GM18909 (cell line): ENCODE measurements at regions not wholly inside any gene's neighbourhood (a gene's known extent, or its start where the extent isn't known, plus 50 kb on each side); places are given as distances from the start of the nearest gene placed in this dataset.
A peak's percentile ranks its signal among the peaks of the same experiment; 100 is the strongest.
"Not testable (repeated sequence)": the region's sequence is repeated elsewhere in the genome, so short reads cannot be mapped to it uniquely, and the experiment has no call there.

Experiments
- ATAC-seq: cut with Tn5 transposase; IDR thresholded peaks from one replicate; pipeline ENCODE4 v1.9.1; 2021; ENCODE audit warnings: mild to moderate bottlenecking; ENCODE audit not compliant: unreplicated experiment, poor library complexity

GRCh38 chr2:166750624-166751023 is 137.7 kb upstream of the XIRP2 start:
- no peak for ATAC-seq

- ATAC-seq, result not testable (repeated sequence)
Measured at GRCh38 chr2:166744117-166744516, 144.2 kb upstream of the XIRP2 start.

- not testable (repeated sequence) for ATAC-seq
Measured at GRCh38 chr2:166743482-166743881, 144.8 kb upstream of the XIRP2 start.

GRCh38 chr2:166727095-166727494 is 161.2 kb upstream of the XIRP2 start:
- peak; percentile 99 for ATAC-seq

- ATAC-seq, result peak; percentile 5
Measured at GRCh38 chr2:166725927-166726924, 162.1 kb upstream of the XIRP2 start.

- no peak for ATAC-seq
Measured at GRCh38 chr2:166716968-166717367, 171.3 kb upstream of the XIRP2 start.

- no peak for ATAC-seq
Measured at GRCh38 chr2:166700079-166700478, 188.2 kb upstream of the XIRP2 start.

GRCh38 chr2:166695154-166695553 is 193.1 kb upstream of the XIRP2 start:
- no peak for ATAC-seq

- ATAC-seq, result not testable (repeated sequence)
Measured at GRCh38 chr2:166686057-166686456, 192.0 kb upstream of the SCN7A start.

GRCh38 chr2:166677996-166678395 is 183.9 kb upstream of the SCN7A start:
- ATAC-seq, result no peak

GRCh38 chr2:166676716-166677115 is 182.7 kb upstream of the SCN7A start:
- no peak for ATAC-seq

- no peak for ATAC-seq
Measured at GRCh38 chr2:166675553-166675952, 181.5 kb upstream of the SCN7A start.

- ATAC-seq, result no peak
Measured at GRCh38 chr2:166673986-166674385, 179.9 kb upstream of the SCN7A start.

- no peak for ATAC-seq
Measured at GRCh38 chr2:166671801-166672200, 177.8 kb upstream of the SCN7A start.

- no peak for ATAC-seq
Measured at GRCh38 chr2:166671235-166671634, 177.2 kb upstream of the SCN7A start.

- ATAC-seq, result no peak
Measured at GRCh38 chr2:166665991-166666940, 172.2 kb upstream of the SCN7A start.

GRCh38 chr2:166661824-166662223 is 167.8 kb upstream of the SCN7A start:
- ATAC-seq, result no peak

- ATAC-seq, result no peak
Measured at GRCh38 chr2:166661391-166661790, 167.3 kb upstream of the SCN7A start.

- no peak for ATAC-seq
Measured at GRCh38 chr2:166658901-166659300, 164.9 kb upstream of the SCN7A start.

- no peak for ATAC-seq
Measured at GRCh38 chr2:166653185-166653813, 159.2 kb upstream of the SCN7A start.
